Caco-2 (cell line): ENCODE measurements at regions not wholly inside any gene's neighbourhood (a gene's known extent, or its start where the extent isn't known, plus 50 kb on each side); places are given as distances from the start of the nearest gene placed in this dataset.

Source experiments
- BruUV-seq: library from RNA; stranded (reverse); fragments of 400-500 nt; replicated peaks from 2 replicates; lab custom pipeline; 2021; lab: Mats Ljungman, UMichigan
- CTCF ChIA-PET: fragments of 300-600 bp; sonication (Branson Sonifier 250); formaldehyde crosslinking; loops from one replicate; lab custom pipeline; 2022; ENCODE audit warnings: antibody characterized with exemption; lab: Charles Lee
- POLR2A ChIA-PET: fragments of 300-600 bp; sonication (Branson Sonifier 250); formaldehyde crosslinking; loops from one replicate; lab custom pipeline; 2022; ENCODE audit warnings: antibody characterized with exemption; lab: Charles Lee
- DNase-seq, 2 experiments: peaks; one replicate each; pipeline versions ENCODE4 v3.0.0 to v3.0.0-alpha.2; 2020 to 2022
- H3K27me3 ChIP-seq: replicated peaks from 2 replicates; pipeline ENCODE4 v1.6.0; 2011; ENCODE audit warnings: low read length; ENCODE audit not compliant: control insufficient read depth, insufficient read depth
- H3K36me3 ChIP-seq: 2 replicates; pipeline ENCODE4 v1.5.1; 2011; ENCODE audit warnings: low read length; ENCODE audit not compliant: control insufficient read depth, insufficient read depth
- H3K4me1 ChIP-seq: fragments of 250-450 bp; sonication (Bioruptor Pico); 2 replicates; pipeline ENCODE4 v1.5.1; 2020; ENCODE audit warnings: mild to moderate bottlenecking
- H3K4me3 ChIP-seq: 2 replicates; pipeline ENCODE4 v1.5.1; 2011; ENCODE audit warnings: low read depth, mild to moderate bottlenecking, control low read depth, low read length
- H3K9me3 ChIP-seq: fragments of 250-450 bp; sonication (Bioruptor Pico); 2 replicates; pipeline ENCODE4 v1.5.1; 2020; ENCODE audit warnings: mild to moderate bottlenecking, moderate library complexity
- H3K27ac Mint-ChIP-seq: one replicate; pipeline ENCODE4 v1.8.0; 2022; ENCODE audit warnings: mixed read lengths; ENCODE audit not compliant: unreplicated experiment
- H3K27me3 Mint-ChIP-seq: one replicate; pipeline ENCODE4 v1.8.0; 2022; ENCODE audit warnings: mixed read lengths; ENCODE audit not compliant: insufficient read depth, unreplicated experiment
- H3K36me3 Mint-ChIP-seq: one replicate; pipeline ENCODE4 v1.8.0; 2022; ENCODE audit warnings: mild to moderate bottlenecking, mixed read lengths; ENCODE audit not compliant: insufficient read depth, unreplicated experiment
- H3K4me1 Mint-ChIP-seq: one replicate; pipeline ENCODE4 v1.8.0; 2022; ENCODE audit warnings: low read depth, mixed read lengths; ENCODE audit not compliant: unreplicated experiment
- H3K4me3 Mint-ChIP-seq: one replicate; pipeline ENCODE4 v1.8.0; 2022; ENCODE audit warnings: mild to moderate bottlenecking, moderate library complexity, mixed read lengths; ENCODE audit not compliant: unreplicated experiment
- H3K9me3 Mint-ChIP-seq: one replicate; pipeline ENCODE4 v1.8.0; 2022; ENCODE audit warnings: mixed read lengths; ENCODE audit not compliant: unreplicated experiment
- CTCF ChIP-seq, 2 experiments: fragments of 200-600 bp in 1 of 2; IDR thresholded peaks; 1 replicate in 1 of 2; 2 replicates in 1 of 2; pipeline versions ENCODE4 v1.5.1 to v1.8.0; 2011 to 2022; ENCODE audit warnings: antibody characterized with exemption in 1 of 2, control low read depth in 1 of 2, inconsistent platforms in 1 of 2, low read depth in 1 of 2, low read length in 1 of 2, mild to moderate bottlenecking in 1 of 2, moderate library complexity in 1 of 2; ENCODE audit not compliant: insufficient read depth in 1 of 2, severe bottlenecking in 1 of 2, unreplicated experiment in 1 of 2
- intact Hi-C: fragments of 100-400 bp; cut with micrococcal nuclease; formaldehyde crosslinking; loops from one replicate; pipeline ENCODE4 v1.10.0; 2022; ENCODE audit not compliant: unreplicated experiment

GRCh38 chr6:80625405-80625804 is 518.9 kb downstream of the BCKDHB start:
- CTCF ChIA-PET = no interaction called here
- TF ChIP-seq CTCF (IDR thresholded peaks at IDR 0.05; ENCODE audit: insufficient read depth in 1 of 2, low read depth in 1 of 2, low read length in 1 of 2, severe bottlenecking in 1 of 2, unreplicated experiment in 1 of 2) = no peak
- no peaks in the 10 kb centered on the region for H3K27me3 ChIP-seq
- no peaks in the 10 kb centered on the region for H3K4me1 ChIP-seq
- no peaks in the 10 kb centered on the region for H3K9me3 ChIP-seq
- POLR2A ChIA-PET = no interaction called here
- no peaks in the 10 kb centered on the region for H3K36me3 ChIP-seq
- no peaks in the 10 kb centered on the region for H3K27me3 Mint-ChIP-seq
- H3K4me3 ChIP-seq = no peak overlapping the region
- no peaks in the 10 kb centered on the region for H3K4me1 Mint-ChIP-seq
- intact Hi-C loops = no loop called here
- no peak overlapping the region for H3K4me3 Mint-ChIP-seq
- no peak overlapping the region for H3K27ac Mint-ChIP-seq
- no peaks in the 10 kb centered on the region for H3K36me3 Mint-ChIP-seq
- DNase-seq = no peak
- H3K9me3 Mint-ChIP-seq = peaks cover 13% of the 10 kb centered on the region
- BruUV-seq = no TSS peak

GRCh38 chr6:80623066-80623815 is 516.8 kb downstream of the BCKDHB start:
- CTCF ChIA-PET = no interaction called here

GRCh38 chr6:80622641-80623040 is 516.2 kb downstream of the BCKDHB start:
- ChIA-PET POLR2A (no interaction called here), CTCF (no interaction called here)
- DNase-seq = no peak
- H3K36me3 ChIP-seq = no peaks in the 10 kb centered on the region
- no peak overlapping the region for H3K27ac Mint-ChIP-seq
- H3K36me3 Mint-ChIP-seq = no peaks in the 10 kb centered on the region
- peaks cover 22% of the 10 kb centered on the region for H3K9me3 Mint-ChIP-seq
- H3K27me3 Mint-ChIP-seq = no peaks in the 10 kb centered on the region
- H3K27me3 ChIP-seq = no peaks in the 10 kb centered on the region
- BruUV-seq = no TSS peak
- H3K4me1 ChIP-seq = no peaks in the 10 kb centered on the region
- H3K4me3 ChIP-seq = no peak overlapping the region
- H3K4me1 Mint-ChIP-seq = no peaks in the 10 kb centered on the region
- no peak overlapping the region for H3K4me3 Mint-ChIP-seq
- intact Hi-C loops = no loop called here
- H3K9me3 ChIP-seq = no peaks in the 10 kb centered on the region
- no peak for TF ChIP-seq CTCF (IDR thresholded peaks at IDR 0.05; ENCODE audit: insufficient read depth in 1 of 2, low read depth in 1 of 2, low read length in 1 of 2, severe bottlenecking in 1 of 2, unreplicated experiment in 1 of 2)

More at GRCh38 chr6:80623066-80623815, 516.8 kb downstream of the BCKDHB start:
- Mint-ChIP-seq H3K4me1 (no peaks in the 10 kb centered on the region), H3K9me3 (peaks cover 18% of the 10 kb centered on the region), H3K27me3 (no peaks in the 10 kb centered on the region), H3K36me3 (no peaks in the 10 kb centered on the region), H3K27ac (no peak overlapping the region), H3K4me3 (no peak overlapping the region)
- Histone ChIP-seq H3K9me3 (no peaks in the 10 kb centered on the region), H3K4me3 (no peak overlapping the region), H3K36me3 (no peaks in the 10 kb centered on the region), H3K27me3 (no peaks in the 10 kb centered on the region), H3K4me1 (no peaks in the 10 kb centered on the region)
- POLR2A ChIA-PET = no interaction called here
- no peak for DNase-seq
- TF ChIP-seq CTCF (IDR thresholded peaks at IDR 0.05; ENCODE audit: insufficient read depth in 1 of 2, low read depth in 1 of 2, low read length in 1 of 2, severe bottlenecking in 1 of 2, unreplicated experiment in 1 of 2) = no peak
- intact Hi-C loops = no loop called here
- BruUV-seq = no TSS peak
